ENCODE measurements at regions not wholly inside any gene's neighbourhood (a gene's known extent, or its start where the extent isn't known, plus 50 kb on each side); places are given as distances from the start of the nearest gene placed in this dataset.

GRCh38 chr12:127435439-127435838, 831.5 kb upstream of the TMEM132C start:
- DNase-seq = no peak
- no peak overlapping the region for H3K4me3 Mint-ChIP-seq
- peaks cover 5% of the 10 kb centered on the region for H3K9me3 Mint-ChIP-seq (ENCODE audit: low read depth)

GRCh38 chr12:127438512-127439244, 828.3 kb upstream of the TMEM132C start:
- Mint-ChIP-seq H3K9me3 (ENCODE audit: low read depth) (peaks cover 5% of the 10 kb centered on the region), H3K27ac (no peak overlapping the region), H3K27me3 (no peaks in the 10 kb centered on the region), H3K4me3 (no peak overlapping the region), H3K36me3 (no peaks in the 10 kb centered on the region), H3K4me1 (no peaks in the 10 kb centered on the region)
- CTCF ChIA-PET = no interaction called here
- ATAC-seq (no peak), DNase-seq (no peak)

More at GRCh38 chr12:127435439-127435838, 831.5 kb upstream of the TMEM132C start:
- H3K27me3 Mint-ChIP-seq = no peaks in the 10 kb centered on the region
- H3K4me1 Mint-ChIP-seq = no peaks in the 10 kb centered on the region
- no peak for ATAC-seq
- CTCF ChIA-PET = no interaction called here
- H3K27ac Mint-ChIP-seq = no peak overlapping the region
- no peaks in the 10 kb centered on the region for H3K36me3 Mint-ChIP-seq

GRCh38 chr12:127445581-127446139, 821.3 kb upstream of the TMEM132C start:
- no peaks in the 10 kb centered on the region for H3K27me3 Mint-ChIP-seq
- DNase-seq = no peak
- no peak for ATAC-seq
- no peaks in the 10 kb centered on the region for H3K36me3 Mint-ChIP-seq
- H3K27ac Mint-ChIP-seq = no peak overlapping the region
- H3K4me1 Mint-ChIP-seq = no peaks in the 10 kb centered on the region
- CTCF ChIA-PET = no interaction called here
- no peak overlapping the region for H3K4me3 Mint-ChIP-seq
- no peaks in the 10 kb centered on the region for H3K9me3 Mint-ChIP-seq (ENCODE audit: low read depth)

DNA sequence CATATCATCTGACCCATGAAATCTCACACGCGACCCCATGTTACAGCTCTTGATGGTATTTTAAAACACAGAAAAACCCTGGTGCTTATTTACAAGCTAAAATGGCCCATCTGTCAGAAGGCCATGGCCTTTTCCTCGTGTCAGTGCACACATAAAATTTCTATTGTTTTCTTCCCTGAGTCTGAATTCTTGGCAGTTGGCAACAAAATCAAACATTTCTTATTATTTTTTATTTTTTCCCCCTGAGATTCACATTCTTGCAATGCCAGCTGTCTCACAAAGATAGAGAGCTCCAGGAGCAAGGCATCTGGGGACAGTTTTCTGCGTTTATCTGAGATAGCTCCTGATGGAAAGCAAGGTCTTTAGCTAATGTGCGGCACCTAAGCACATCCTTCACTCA, 818.1 kb upstream of the TMEM132C start:
- CTCF ChIA-PET = no interaction called here
- H3K9me3 Mint-ChIP-seq (ENCODE audit: low read depth) = no peaks in the 10 kb centered on the region

DNA sequence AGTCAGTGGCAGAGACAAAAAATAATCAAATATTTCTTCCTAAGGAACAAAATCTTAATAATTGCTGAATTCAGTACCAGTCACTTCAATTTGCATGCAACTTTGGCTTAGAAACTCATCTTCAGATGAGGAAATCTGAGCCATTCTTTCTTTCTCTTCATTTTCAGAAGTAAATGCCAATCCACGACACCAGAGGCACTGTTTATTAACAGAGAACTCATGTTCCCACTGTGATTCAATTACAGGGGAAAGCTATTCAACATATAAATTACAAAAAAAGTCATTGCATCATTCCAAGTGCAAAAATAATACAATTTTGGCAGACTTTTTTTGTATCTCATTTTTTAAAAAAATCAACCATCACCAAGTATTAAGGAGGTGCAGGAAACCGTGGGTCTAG, 816.1 kb upstream of the TMEM132C start:
- Mint-ChIP-seq H3K27me3 (peaks cover 9% of the 10 kb centered on the region), H3K4me1 (no peaks in the 10 kb centered on the region), H3K4me3 (no peak overlapping the region), H3K9me3 (ENCODE audit: low read depth) (no peaks in the 10 kb centered on the region), H3K36me3 (no peaks in the 10 kb centered on the region), H3K27ac (no peak overlapping the region)
- ATAC-seq (no peak), DNase-seq (no peak)
- CTCF ChIA-PET = no interaction called here

More for the DNA sequence above, 818.1 kb upstream of the TMEM132C start:
- no peak for ATAC-seq
- H3K4me3 Mint-ChIP-seq = no peak overlapping the region
- no peak overlapping the region for H3K27ac Mint-ChIP-seq
- no peaks in the 10 kb centered on the region for H3K4me1 Mint-ChIP-seq
- H3K36me3 Mint-ChIP-seq = no peaks in the 10 kb centered on the region
- DNase-seq = no peak
- H3K27me3 Mint-ChIP-seq = peaks cover 2% of the 10 kb centered on the region

- CTCF ChIA-PET = no interaction called here
- Mint-ChIP-seq H3K9me3 (ENCODE audit: low read depth) (no peaks in the 10 kb centered on the region), H3K4me3 (no peak overlapping the region), H3K36me3 (no peaks in the 10 kb centered on the region), H3K27ac (no peak overlapping the region), H3K27me3 (peaks cover 14% of the 10 kb centered on the region), H3K4me1 (no peaks in the 10 kb centered on the region)
- ATAC-seq (no peak), DNase-seq (no peak)
These were observed 811.4 kb upstream of the TMEM132C start for GRCh38 chr12:127455347-127456265.

DNA sequence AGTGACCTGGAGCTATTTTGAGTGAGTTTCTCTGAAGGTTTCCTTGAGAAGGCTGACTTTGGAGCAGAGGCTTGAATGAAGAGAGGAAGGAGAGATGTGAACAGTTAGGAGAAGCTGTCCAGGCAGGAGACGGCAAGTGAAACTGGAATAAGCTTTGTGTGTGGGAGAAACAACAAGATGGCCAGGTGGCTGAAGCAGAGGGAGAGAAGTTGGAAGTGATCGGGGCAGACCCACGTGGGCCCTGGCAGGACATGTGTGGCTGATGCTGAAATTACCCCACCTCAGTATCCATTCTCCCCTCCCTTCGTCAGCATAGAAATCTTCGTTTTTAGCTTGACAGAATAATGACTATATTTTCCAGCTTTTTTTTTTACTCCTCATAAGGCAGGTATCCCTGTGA, 809.2 kb upstream of the TMEM132C start:
- Mint-ChIP-seq H3K4me1 (no peaks in the 10 kb centered on the region), H3K27me3 (peaks cover 14% of the 10 kb centered on the region), H3K4me3 (no peak overlapping the region), H3K27ac (no peak overlapping the region), H3K9me3 (ENCODE audit: low read depth) (no peaks in the 10 kb centered on the region), H3K36me3 (no peaks in the 10 kb centered on the region)
- CTCF ChIA-PET = no interaction called here
- ATAC-seq (no peak), DNase-seq (no peak)

DNA sequence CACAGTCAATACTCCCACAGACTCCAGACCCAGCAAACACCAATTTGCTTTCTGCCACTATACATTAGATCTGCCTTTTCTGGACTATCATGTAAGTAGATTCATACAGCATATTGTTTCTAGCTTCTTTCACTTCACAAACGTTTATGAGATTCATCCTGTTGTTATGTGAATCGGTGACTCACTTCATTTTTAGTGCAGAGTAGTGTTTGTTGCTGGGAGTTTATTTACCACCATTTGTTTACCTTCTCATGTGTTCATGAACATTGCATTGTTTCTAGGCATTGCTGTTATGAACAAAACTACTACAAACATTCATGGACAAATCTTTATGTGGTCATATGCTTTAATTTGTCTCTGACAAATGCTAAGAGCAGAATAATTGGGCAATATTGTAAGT, 807.8 kb upstream of the TMEM132C start:
- H3K27me3 Mint-ChIP-seq = peaks cover 13% of the 10 kb centered on the region
- CTCF ChIA-PET = no interaction called here
- H3K9me3 Mint-ChIP-seq (ENCODE audit: low read depth) = no peaks in the 10 kb centered on the region
- no peaks in the 10 kb centered on the region for H3K4me1 Mint-ChIP-seq
- no peak for DNase-seq
- no peak overlapping the region for H3K27ac Mint-ChIP-seq
- H3K36me3 Mint-ChIP-seq = no peaks in the 10 kb centered on the region
- H3K4me3 Mint-ChIP-seq = no peak overlapping the region
- no peak for ATAC-seq

- Mint-ChIP-seq H3K4me3 (no peak overlapping the region), H3K9me3 (ENCODE audit: low read depth) (no peaks in the 10 kb centered on the region), H3K27me3 (peaks cover 8% of the 10 kb centered on the region), H3K36me3 (no peaks in the 10 kb centered on the region), H3K27ac (no peak overlapping the region), H3K4me1 (no peaks in the 10 kb centered on the region)
- ATAC-seq = no peak
- DNase-seq = no peak
- CTCF ChIA-PET = no interaction called here
These were observed 807.3 kb upstream of the TMEM132C start for GRCh38 chr12:127459687-127460086.

DNA sequence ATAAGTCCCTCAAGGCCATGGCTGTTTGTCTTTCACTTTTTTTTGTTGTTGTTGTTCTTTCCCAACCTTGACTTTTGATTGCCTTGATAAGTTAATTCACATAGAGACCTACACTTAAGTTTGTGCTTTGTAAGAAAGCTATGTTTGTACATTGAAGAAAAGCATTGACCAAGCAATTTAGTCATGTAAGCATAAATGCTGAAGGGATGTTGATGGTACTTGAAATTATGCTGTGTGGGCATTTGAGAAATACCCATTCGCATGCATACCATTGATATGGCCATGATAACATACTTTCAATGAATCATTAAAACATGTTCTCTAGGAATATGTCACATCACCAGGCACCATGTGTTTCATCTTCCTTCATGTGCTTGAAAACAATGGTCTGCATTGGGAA, 803.7 kb upstream of the TMEM132C start:
- no peak overlapping the region for H3K27ac Mint-ChIP-seq
- DNase-seq = no peak
- no peaks in the 10 kb centered on the region for H3K4me1 Mint-ChIP-seq
- H3K36me3 Mint-ChIP-seq = no peaks in the 10 kb centered on the region
- H3K27me3 Mint-ChIP-seq = no peaks in the 10 kb centered on the region
- H3K4me3 Mint-ChIP-seq = no peak overlapping the region
- no peaks in the 10 kb centered on the region for H3K9me3 Mint-ChIP-seq (ENCODE audit: low read depth)
- ATAC-seq = no peak
- CTCF ChIA-PET = no interaction called here

- CTCF ChIA-PET = no interaction called here
- no peak for ATAC-seq
- no peak for DNase-seq
- Mint-ChIP-seq H3K36me3 (no peaks in the 10 kb centered on the region), H3K27me3 (no peaks in the 10 kb centered on the region), H3K4me3 (no peak overlapping the region), H3K4me1 (no peaks in the 10 kb centered on the region), H3K27ac (no peak overlapping the region), H3K9me3 (ENCODE audit: low read depth) (no peaks in the 10 kb centered on the region)
These were observed 797.6 kb upstream of the TMEM132C start for GRCh38 chr12:127469331-127469730.

DNA sequence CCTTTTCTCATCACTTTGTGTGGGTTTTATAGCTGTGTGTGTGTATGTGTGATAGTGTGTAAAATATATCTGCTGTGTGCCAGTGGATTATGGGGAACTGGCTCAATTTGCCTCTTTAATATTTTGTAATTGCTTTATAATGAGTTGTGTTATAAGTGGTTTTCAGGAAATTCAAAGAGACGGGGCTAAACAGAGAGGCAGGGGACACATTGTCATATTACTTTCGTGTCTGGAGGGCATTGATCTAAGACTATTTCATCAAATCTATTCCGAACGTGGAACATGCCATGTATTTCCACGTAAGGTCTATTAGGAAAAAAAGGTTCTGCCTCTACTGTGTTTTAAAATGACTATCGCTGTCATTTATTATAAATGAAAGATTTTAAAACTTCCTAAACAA, 793.2 kb upstream of the TMEM132C start:
- Mint-ChIP-seq H3K27ac (no peak overlapping the region), H3K4me1 (no peaks in the 10 kb centered on the region), H3K27me3 (no peaks in the 10 kb centered on the region), H3K9me3 (ENCODE audit: low read depth) (no peaks in the 10 kb centered on the region), H3K4me3 (no peak overlapping the region), H3K36me3 (no peaks in the 10 kb centered on the region)
- CTCF ChIA-PET = no interaction called here
- no peak for DNase-seq
- no peak for ATAC-seq

DNA sequence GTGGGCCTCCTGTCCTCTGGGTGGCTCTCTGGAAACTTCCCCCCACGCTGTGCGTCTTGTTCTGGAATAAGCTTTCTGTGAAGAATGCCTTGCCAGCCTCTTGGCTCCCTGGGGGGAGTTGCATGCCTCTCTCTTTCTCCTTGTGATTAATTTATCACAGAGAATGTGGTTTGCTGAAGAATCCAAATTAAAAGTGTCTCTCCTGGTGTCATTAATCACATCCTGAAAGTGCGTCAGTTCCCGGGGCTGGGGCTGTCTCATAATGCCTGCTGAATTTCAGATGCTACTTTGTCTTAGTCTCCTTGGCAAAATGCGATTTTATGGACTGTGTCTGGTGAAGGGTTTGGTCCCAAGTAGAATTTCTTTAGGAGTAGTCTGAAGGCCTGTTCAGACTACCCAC, 787.7 kb upstream of the TMEM132C start:
- H3K4me1 Mint-ChIP-seq = no peaks in the 10 kb centered on the region
- CTCF ChIA-PET = no interaction called here
- H3K36me3 Mint-ChIP-seq = no peaks in the 10 kb centered on the region
- H3K27ac Mint-ChIP-seq = no peak overlapping the region
- no peak overlapping the region for H3K4me3 Mint-ChIP-seq
- DNase-seq = no peak
- no peak for ATAC-seq
- H3K9me3 Mint-ChIP-seq (ENCODE audit: low read depth) = no peaks in the 10 kb centered on the region
- H3K27me3 Mint-ChIP-seq = no peaks in the 10 kb centered on the region

DNA sequence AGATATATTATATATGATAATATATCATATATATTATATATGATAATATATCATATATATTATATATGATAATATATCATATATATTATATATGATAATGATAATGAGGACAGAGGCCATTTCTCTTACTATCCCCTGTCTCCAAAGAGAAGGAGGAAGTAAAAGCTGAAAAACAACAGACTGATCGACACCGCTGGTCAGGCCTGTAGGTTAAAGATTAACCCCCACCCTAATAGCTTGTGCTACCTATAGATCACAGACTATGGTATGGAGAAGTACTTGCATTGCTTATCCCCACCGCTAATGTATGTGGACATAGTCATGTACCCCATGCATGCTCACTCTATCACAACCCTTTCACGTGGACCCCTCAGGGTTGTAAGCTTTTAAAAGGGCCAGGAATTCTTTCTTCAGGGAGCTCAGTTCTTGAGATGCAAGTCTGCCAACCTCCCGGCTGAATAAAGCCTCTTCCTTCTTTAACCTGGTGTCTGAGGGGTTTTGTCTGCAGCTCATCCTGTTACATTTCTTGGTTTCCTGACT, 786.1 kb upstream of the TMEM132C start:
- Mint-ChIP-seq H3K27me3 (no peaks in the 10 kb centered on the region), H3K36me3 (no peaks in the 10 kb centered on the region), H3K27ac (no peak overlapping the region), H3K9me3 (ENCODE audit: low read depth) (no peaks in the 10 kb centered on the region), H3K4me3 (no peak overlapping the region), H3K4me1 (no peaks in the 10 kb centered on the region)
- no peak for DNase-seq
- ATAC-seq = no peak
- CTCF ChIA-PET = no interaction called here

Data from activated CD8-positive, alpha-beta memory T cell treated with anti-CD3 and anti-CD28 coated beads, Interleukin-2, amount 10 ng/mL, durations not matched to agents 7 days and 5 days (primary cell).